GM12891 (cell line): ENCODE measurements at regions not wholly inside any gene's neighbourhood (a gene's known extent, or its start where the extent isn't known, plus 50 kb on each side); places are given as distances from the start of the nearest gene placed in this dataset.

Experiments used
- POLR2A ChIP-seq: IDR thresholded peaks from 2 replicates; pipeline ENCODE4 v1.6.1; 2011; ENCODE audit warnings: low read depth, low read length, control low read depth
- POLR2AphosphoS5 ChIP-seq: IDR thresholded peaks from 2 replicates; pipeline ENCODE4 v1.6.1; 2011; ENCODE audit warnings: low read depth, low read length, control low read depth
- POU2F2 ChIP-seq: IDR thresholded peaks from 2 replicates; pipeline ENCODE4 v1.6.1; 2011; ENCODE audit warnings: low read depth, mild to moderate bottlenecking, control low read depth, low read length, moderate library complexity
- TAF1 ChIP-seq: IDR thresholded peaks from 2 replicates; pipeline ENCODE4 v1.6.1; 2011; ENCODE audit warnings: low read depth, low read length, control low read depth

- TF ChIP-seq POLR2AphosphoS5 (no peak), POLR2A (no peak), POU2F2 (no peak), TAF1 (no peak)
Observed at GRCh38 chr7:91632234-91632940, 248.1 kb downstream of the MTERF1 start.
